Activated naive CD8-positive, alpha-beta T cell treated with anti-CD3 and anti-CD28 coated beads for 36 hours (primary cell): ENCODE measurements at regions not wholly inside any gene's neighbourhood (a gene's known extent, or its start where the extent isn't known, plus 50 kb on each side); places are given as distances from the start of the nearest gene placed in this dataset.

Experiments
- DNase-seq: peaks from one replicate; pipeline ENCODE4 v3.0.0; 2021
- H3K27ac Mint-ChIP-seq: one replicate; pipeline ENCODE4 v1.8.0; 2022; ENCODE audit warnings: mild to moderate bottlenecking, moderate library complexity, mixed read lengths
- H3K27me3 Mint-ChIP-seq: one replicate; pipeline ENCODE4 v1.8.0; 2022; ENCODE audit warnings: mild to moderate bottlenecking, mixed read lengths
- H3K36me3 Mint-ChIP-seq: one replicate; pipeline ENCODE4 v1.8.0; 2021; ENCODE audit warnings: mild to moderate bottlenecking, mixed read lengths
- H3K4me1 Mint-ChIP-seq: one replicate; pipeline ENCODE4 v1.8.0; 2021; ENCODE audit warnings: mixed read lengths
- H3K4me3 Mint-ChIP-seq: one replicate; pipeline ENCODE4 v1.8.0; 2022; ENCODE audit warnings: mild to moderate bottlenecking, moderate library complexity, mixed read lengths
- H3K9me3 Mint-ChIP-seq: one replicate; pipeline ENCODE4 v1.8.0; 2022; ENCODE audit warnings: mixed read lengths

- H3K9me3 Mint-ChIP-seq, result no peaks in the 10 kb centered on the region
- no peaks in the 10 kb centered on the region for H3K4me1 Mint-ChIP-seq
- H3K36me3 Mint-ChIP-seq, result no peaks in the 10 kb centered on the region
- H3K27me3 Mint-ChIP-seq, result peaks cover 11% of the 10 kb centered on the region
- no peak overlapping the region for H3K27ac Mint-ChIP-seq
- no peak overlapping the region for H3K4me3 Mint-ChIP-seq
- no peak for DNase-seq
Measured at GRCh38 chr1:29648026-29648425, 411.7 kb downstream of the PTPRU start.

GRCh38 chr1:29647581-29647980 is 411.3 kb downstream of the PTPRU start:
- Mint-ChIP-seq H3K9me3 (no peaks in the 10 kb centered on the region), H3K27me3 (peaks cover 9% of the 10 kb centered on the region), H3K27ac (no peak overlapping the region), H3K36me3 (no peaks in the 10 kb centered on the region), H3K4me3 (no peak overlapping the region), H3K4me1 (no peaks in the 10 kb centered on the region)
- DNase-seq, result no peak

GRCh38 chr1:29646161-29646775 is 409.9 kb downstream of the PTPRU start:
- no peak for DNase-seq
- H3K27ac Mint-ChIP-seq, result no peak overlapping the region
- peaks cover 7% of the 10 kb centered on the region for H3K27me3 Mint-ChIP-seq
- no peaks in the 10 kb centered on the region for H3K9me3 Mint-ChIP-seq
- no peaks in the 10 kb centered on the region for H3K36me3 Mint-ChIP-seq
- H3K4me1 Mint-ChIP-seq, result no peaks in the 10 kb centered on the region
- no peak overlapping the region for H3K4me3 Mint-ChIP-seq

GRCh38 chr1:29645586-29645985 is 409.3 kb downstream of the PTPRU start:
- no peaks in the 10 kb centered on the region for H3K9me3 Mint-ChIP-seq
- H3K36me3 Mint-ChIP-seq, result no peaks in the 10 kb centered on the region
- H3K27me3 Mint-ChIP-seq, result peaks cover 7% of the 10 kb centered on the region
- DNase-seq, result no peak
- no peaks in the 10 kb centered on the region for H3K4me1 Mint-ChIP-seq
- H3K4me3 Mint-ChIP-seq, result no peak overlapping the region
- H3K27ac Mint-ChIP-seq, result no peak overlapping the region

- H3K4me1 Mint-ChIP-seq, result no peaks in the 10 kb centered on the region
- no peaks in the 10 kb centered on the region for H3K36me3 Mint-ChIP-seq
- H3K27ac Mint-ChIP-seq, result no peak overlapping the region
- peaks cover 7% of the 10 kb centered on the region for H3K27me3 Mint-ChIP-seq
- H3K9me3 Mint-ChIP-seq, result no peaks in the 10 kb centered on the region
- no peak for DNase-seq
- no peak overlapping the region for H3K4me3 Mint-ChIP-seq
Measured at GRCh38 chr1:29644812-29645211, 408.5 kb downstream of the PTPRU start.

GRCh38 chr1:29643838-29644440 is 407.6 kb downstream of the PTPRU start:
- DNase-seq, result no peak
- no peak overlapping the region for H3K27ac Mint-ChIP-seq
- H3K9me3 Mint-ChIP-seq, result no peaks in the 10 kb centered on the region
- H3K4me3 Mint-ChIP-seq, result no peak overlapping the region
- H3K27me3 Mint-ChIP-seq, result peaks cover 7% of the 10 kb centered on the region
- H3K4me1 Mint-ChIP-seq, result no peaks in the 10 kb centered on the region
- H3K36me3 Mint-ChIP-seq, result no peaks in the 10 kb centered on the region

- no peak for DNase-seq
- peaks cover 7% of the 10 kb centered on the region for H3K27me3 Mint-ChIP-seq
- no peaks in the 10 kb centered on the region for H3K4me1 Mint-ChIP-seq
- no peaks in the 10 kb centered on the region for H3K9me3 Mint-ChIP-seq
- H3K36me3 Mint-ChIP-seq, result no peaks in the 10 kb centered on the region
- no peak overlapping the region for H3K4me3 Mint-ChIP-seq
- no peak overlapping the region for H3K27ac Mint-ChIP-seq
Measured at GRCh38 chr1:29643281-29643680, 407.0 kb downstream of the PTPRU start.

- Mint-ChIP-seq H3K4me1 (no peaks in the 10 kb centered on the region), H3K27me3 (peaks cover 7% of the 10 kb centered on the region), H3K27ac (no peak overlapping the region), H3K4me3 (no peak overlapping the region), H3K36me3 (no peaks in the 10 kb centered on the region), H3K9me3 (no peaks in the 10 kb centered on the region)
- no peak for DNase-seq
Measured at GRCh38 chr1:29642519-29642918, 406.2 kb downstream of the PTPRU start.

- Mint-ChIP-seq H3K27me3 (peaks cover 7% of the 10 kb centered on the region), H3K4me3 (no peak overlapping the region), H3K9me3 (no peaks in the 10 kb centered on the region), H3K36me3 (no peaks in the 10 kb centered on the region), H3K4me1 (no peaks in the 10 kb centered on the region), H3K27ac (no peak overlapping the region)
- no peak for DNase-seq
Measured at GRCh38 chr1:29641921-29642320, 405.6 kb downstream of the PTPRU start.

GRCh38 chr1:29640428-29640785 is 404.1 kb downstream of the PTPRU start:
- no peak for DNase-seq
- no peaks in the 10 kb centered on the region for H3K36me3 Mint-ChIP-seq
- H3K27me3 Mint-ChIP-seq, result peaks cover 6% of the 10 kb centered on the region
- no peak overlapping the region for H3K27ac Mint-ChIP-seq
- H3K4me1 Mint-ChIP-seq, result no peaks in the 10 kb centered on the region
- no peak overlapping the region for H3K4me3 Mint-ChIP-seq
- H3K9me3 Mint-ChIP-seq, result no peaks in the 10 kb centered on the region

GRCh38 chr1:29639741-29640427 is 403.6 kb downstream of the PTPRU start:
- no peak overlapping the region for H3K27ac Mint-ChIP-seq
- H3K4me3 Mint-ChIP-seq, result no peak overlapping the region
- no peaks in the 10 kb centered on the region for H3K9me3 Mint-ChIP-seq
- no peaks in the 10 kb centered on the region for H3K4me1 Mint-ChIP-seq
- H3K27me3 Mint-ChIP-seq, result peaks cover under 1% of the 10 kb centered on the region
- no peaks in the 10 kb centered on the region for H3K36me3 Mint-ChIP-seq
- no peak for DNase-seq

- Mint-ChIP-seq H3K27ac (no peak overlapping the region), H3K4me3 (no peak overlapping the region), H3K4me1 (no peaks in the 10 kb centered on the region), H3K9me3 (no peaks in the 10 kb centered on the region), H3K36me3 (no peaks in the 10 kb centered on the region), H3K27me3 (no peaks in the 10 kb centered on the region)
- no peak for DNase-seq
Measured at GRCh38 chr1:29639156-29639736, 402.9 kb downstream of the PTPRU start.

- no peaks in the 10 kb centered on the region for H3K36me3 Mint-ChIP-seq
- H3K27me3 Mint-ChIP-seq, result peaks cover 4% of the 10 kb centered on the region
- DNase-seq, result no peak
- H3K4me3 Mint-ChIP-seq, result no peak overlapping the region
- H3K9me3 Mint-ChIP-seq, result no peaks in the 10 kb centered on the region
- no peak overlapping the region for H3K27ac Mint-ChIP-seq
- no peaks in the 10 kb centered on the region for H3K4me1 Mint-ChIP-seq
Measured at GRCh38 chr1:29638281-29638680, 402.0 kb downstream of the PTPRU start.

- no peak overlapping the region for H3K27ac Mint-ChIP-seq
Measured at GRCh38 chr1:29636936-29637335, 400.6 kb downstream of the PTPRU start.

GRCh38 chr1:29635501-29636263 is 399.4 kb downstream of the PTPRU start:
- H3K27me3 Mint-ChIP-seq, result peaks cover 4% of the 10 kb centered on the region
- no peak overlapping the region for H3K4me3 Mint-ChIP-seq
- H3K4me1 Mint-ChIP-seq, result no peaks in the 10 kb centered on the region
- no peaks in the 10 kb centered on the region for H3K9me3 Mint-ChIP-seq
- no peak for DNase-seq
- no peak overlapping the region for H3K27ac Mint-ChIP-seq
- H3K36me3 Mint-ChIP-seq, result no peaks in the 10 kb centered on the region

More at GRCh38 chr1:29636936-29637335, 400.6 kb downstream of the PTPRU start:
- Mint-ChIP-seq H3K9me3 (no peaks in the 10 kb centered on the region), H3K4me3 (no peak overlapping the region), H3K4me1 (no peaks in the 10 kb centered on the region), H3K27me3 (peaks cover 4% of the 10 kb centered on the region), H3K36me3 (no peaks in the 10 kb centered on the region)
- DNase-seq, result no peak
